IMR-90 (cell line): ENCODE measurements at regions not wholly inside any gene's neighbourhood (a gene's known extent, or its start where the extent isn't known, plus 50 kb on each side); places are given as distances from the start of the nearest gene placed in this dataset.

Experiments used
- ATAC-seq: fragments of 200-7000 bp; cut with Tn5 transposase; 2 replicates; pipeline ENCODE4 v1.9.1; 2020; ENCODE audit warnings: low read depth, mild to moderate bottlenecking, moderate library complexity
- BruUV-seq: library from RNA; stranded (reverse); fragments of 400-500 nt; replicated peaks from 2 replicates; lab custom pipeline; 2021; lab: Mats Ljungman, UMichigan
- CTCF ChIA-PET: fragments of 300-600 bp; formaldehyde crosslinking; extraction: SDS; loops from one replicate; lab custom pipeline; 2021; ENCODE audit warnings: antibody characterized with exemption; lab: Yijun Ruan, JAX
- POLR2A ChIA-PET: fragments of 300-600 bp; sonication (Branson Sonifier 250); formaldehyde crosslinking; loops from one replicate; lab custom pipeline; 2022; ENCODE audit warnings: antibody characterized with exemption; ENCODE audit not compliant: unreplicated experiment; lab: Charles Lee
- DNase-seq: peaks from one replicate; pipeline ENCODE4 v3.0.0; 2013
- H2AFZ ChIP-seq: replicated peaks from 2 replicates; pipeline ENCODE3; 2013; ENCODE audit warnings: low read length, mild to moderate bottlenecking; ENCODE audit not compliant: poor library complexity
- H2AK5ac ChIP-seq: 2 replicates; pipeline ENCODE4 v1.6.1; 2013; ENCODE audit warnings: low read depth, low read length, inconsistent platforms
- H2AK9ac ChIP-seq: replicated peaks from 2 replicates; pipeline ENCODE3; 2013; ENCODE audit warnings: mild to moderate bottlenecking, low read depth, low read length, moderate library complexity; ENCODE audit not compliant: poor library complexity
- H2BK120ac ChIP-seq: 2 replicates; pipeline ENCODE4 v1.6.1; 2013; ENCODE audit warnings: low read depth, low read length, inconsistent platforms
- H2BK15ac ChIP-seq: 3 replicates; pipeline ENCODE4 v1.6.1; 2013; ENCODE audit warnings: low read depth, low read length, inconsistent platforms
- H2BK20ac ChIP-seq: 2 replicates; pipeline ENCODE4 v1.6.1; 2013; ENCODE audit warnings: low read depth, mild to moderate bottlenecking, inconsistent platforms, low read length, moderate library complexity
- H2BK5ac ChIP-seq: 2 replicates; pipeline ENCODE4 v1.6.1; 2013; ENCODE audit warnings: mild to moderate bottlenecking, low read depth, low read length, inconsistent platforms; ENCODE audit not compliant: poor library complexity, severe bottlenecking
- H3K14ac ChIP-seq: replicated peaks from 2 replicates; pipeline ENCODE4 v1.6.1; 2013; ENCODE audit warnings: low read depth, low read length, inconsistent platforms
- H3K18ac ChIP-seq: 2 replicates; pipeline ENCODE4 v1.6.1; 2013; ENCODE audit warnings: low read depth, low read length, control low read depth
- H3K23ac ChIP-seq: 2 replicates; pipeline ENCODE4 v1.6.1; 2013; ENCODE audit warnings: low read depth, low read length, inconsistent platforms
- H3K27ac ChIP-seq: 2 replicates; pipeline ENCODE4 v1.5.1; 2013; ENCODE audit warnings: mild to moderate bottlenecking, control low read depth, low read length; ENCODE audit not compliant: insufficient read depth
- H3K27me3 ChIP-seq: 2 replicates; pipeline ENCODE4 v1.6.1; 2013; ENCODE audit warnings: low read length; ENCODE audit not compliant: control insufficient read depth, insufficient read depth
- H3K36me3 ChIP-seq: 2 replicates; pipeline ENCODE4 v1.6.1; 2013; ENCODE audit warnings: low read length, mixed read lengths; ENCODE audit not compliant: control insufficient read depth, insufficient read depth
- H3K4ac ChIP-seq: 2 replicates; pipeline ENCODE4 v1.6.1; 2013; ENCODE audit warnings: low read depth, low read length, inconsistent platforms
- H3K4me1 ChIP-seq: 2 replicates; pipeline ENCODE4 v1.6.1; 2013; ENCODE audit warnings: low read length, mixed read lengths; ENCODE audit not compliant: control insufficient read depth, insufficient read depth
- H3K4me2 ChIP-seq: 2 replicates; pipeline ENCODE4 v1.6.1; 2013; ENCODE audit warnings: low read depth, mild to moderate bottlenecking, control low read depth, low read length, moderate library complexity
- H3K4me3 ChIP-seq: 2 replicates; pipeline ENCODE4 v1.5.1; 2013; ENCODE audit warnings: low read depth, mild to moderate bottlenecking, control low read depth, low read length, moderate library complexity; ENCODE audit not compliant: insufficient read depth
- H3K56ac ChIP-seq: 2 replicates; pipeline ENCODE4 v1.6.1; 2013; ENCODE audit warnings: low read length, inconsistent platforms; ENCODE audit not compliant: insufficient read depth; ENCODE audit errors: extremely low read depth
- H3K79me1 ChIP-seq, 2 experiments: 2 replicates each; pipeline ENCODE4 v1.6.1; 2013; ENCODE audit warnings: low read length in 2 of 2, inconsistent platforms in 1 of 2, low read depth in 1 of 2
- H3K9ac ChIP-seq: 2 replicates; pipeline ENCODE4 v1.6.1; 2013; ENCODE audit warnings: low read depth, low read length, control low read depth
- H3K9me1 ChIP-seq: 2 replicates; pipeline ENCODE4 v1.6.1; 2013; ENCODE audit warnings: low read length, inconsistent platforms; ENCODE audit not compliant: insufficient read depth
- H3K9me3 ChIP-seq: 2 replicates; pipeline ENCODE4 v1.6.1; 2013; ENCODE audit warnings: low read length; ENCODE audit not compliant: control insufficient read depth, insufficient read depth
- H4K20me1 ChIP-seq: 2 replicates; pipeline ENCODE4 v1.6.1; 2013; ENCODE audit warnings: low read length, inconsistent platforms; ENCODE audit not compliant: insufficient read depth
- H4K5ac ChIP-seq: 2 replicates; pipeline ENCODE4 v1.6.1; 2013; ENCODE audit warnings: mild to moderate bottlenecking, low read depth, low read length, control low read depth
- H4K8ac ChIP-seq, 2 experiments: 2 replicates each; pipeline ENCODE4 v1.6.1; 2013; ENCODE audit warnings: low read depth in 2 of 2, low read length in 2 of 2, control low read depth in 1 of 2, inconsistent platforms in 1 of 2
- H4K91ac ChIP-seq: 2 replicates; pipeline ENCODE4 v1.6.1; 2013; ENCODE audit warnings: low read depth, low read length, inconsistent platforms; ENCODE audit not compliant: insufficient read depth
- MXI1 ChIP-seq: IDR thresholded peaks from 2 replicates; pipeline ENCODE4 v1.6.1; 2012; ENCODE audit warnings: low read depth, mild to moderate bottlenecking, low read length, moderate library complexity, borderline replicate concordance
- WGBS, 2 experiments: methylation state at CpG; one replicate each; pipeline versions ENCODE4 v1.1.5 to v1.1.7; 2013; ENCODE audit warnings: missing lambda C conversion rate in 2 of 2; ENCODE audit not compliant: insufficient read length in 1 of 2; ENCODE audit errors: extremely low coverage in 2 of 2; 5-methylcytosine and 5-hydroxymethylcytosine counted together
- dilution Hi-C: fragments of 300-500 bp; cut with HindIII; formaldehyde crosslinking; loops from one replicate; pipeline ENCODE4 v1.14.3; 2018; ENCODE audit warnings: low sequenced_read_pairs; ENCODE audit not compliant: unreplicated experiment
- in situ Hi-C: fragments of 300-500 bp; cut with MboI; formaldehyde crosslinking; loops from 3 replicates; pipeline ENCODE4 v1.14.3; 2019; ENCODE audit warnings: low sequenced_read_pairs, inconsistent platforms, mixed read lengths
- intact Hi-C: fragments of 100-400 bp; cut with micrococcal nuclease; formaldehyde crosslinking; loops from 2 replicates; pipeline ENCODE4 v1.10.0; 2022

DNA sequence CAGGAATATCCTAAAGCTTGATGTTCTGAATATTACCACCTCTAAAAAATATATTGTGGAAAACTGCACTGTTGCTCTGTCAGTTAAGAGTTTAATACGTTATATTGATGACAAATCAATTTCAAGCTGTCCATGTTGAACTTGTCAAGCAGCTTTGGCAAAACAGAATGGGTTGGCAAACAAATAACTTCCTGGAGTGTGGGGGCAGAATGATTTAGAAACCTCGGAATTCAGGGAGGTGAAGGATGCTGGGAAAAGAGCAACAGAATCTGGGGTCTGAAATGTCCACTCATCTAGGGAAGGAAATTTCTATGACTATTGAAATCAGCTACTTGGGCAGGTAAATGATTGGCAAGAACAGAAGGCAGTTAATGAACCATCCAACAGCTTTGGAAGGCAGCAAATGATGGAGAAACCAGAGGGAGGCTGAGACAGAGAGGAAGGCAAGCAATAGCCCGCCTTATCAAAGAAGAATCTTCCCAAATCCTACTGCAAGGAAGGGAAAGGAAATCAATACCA lies 95.1 kb upstream of the PALS2 start:
- H3K27ac ChIP-seq, result peak overlapping the region; percentile 42; the same call in 1 of the 2 replicates
- 0 out of 2 replicates have a peak overlapping the region, but pooled peaks have one; percentile 18 for H3K23ac ChIP-seq
- ChIA-PET POLR2A (no interaction called here), CTCF (interaction anchor here (0.5 kb wide), 1 partner anchor 21 kb away, joined by 3 read pairs; no protein-coding TSS in a partner anchor)
- H2BK15ac ChIP-seq, result peak overlapping the region; percentile 73; the same call in 1 of the 3 replicates
- no peak overlapping the region; the same call in 1 of the 2 replicates for H2AK5ac ChIP-seq
- peak overlapping the region; percentile 28; the same call in 1 of the 2 replicates for H3K4me2 ChIP-seq
- peak overlapping the region; percentile 47 for H2BK20ac ChIP-seq
- H3K4ac ChIP-seq, result peak overlapping the region; percentile 54; the same call in 1 of the 2 replicates
- H2AFZ ChIP-seq, result peak overlapping the region; percentile 70
- peak overlapping the region; percentile 93 for H4K5ac ChIP-seq
- H3K9me3 ChIP-seq, result no peaks in the 10 kb centered on the region
- H2BK5ac ChIP-seq, result peak overlapping the region; percentile 51
- no peak overlapping the region for H3K4me3 ChIP-seq
- H4K8ac ChIP-seq, result peak overlapping the region; percentile 27 to 64; a peak in 3 of 4 replicates
- no peaks in the 10 kb centered on the region for H3K79me1 ChIP-seq
- in situ Hi-C loops (no loop called here), dilution Hi-C loops (no loop called here), intact Hi-C loops (no loop called here)
- peak overlapping the region; percentile 64 for H3K14ac ChIP-seq
- no peaks in the 10 kb centered on the region for H3K9me1 ChIP-seq
- H2AK9ac ChIP-seq, result no peak overlapping the region
- H3K36me3 ChIP-seq, result no peaks in the 10 kb centered on the region
- TF ChIP-seq MXI1, result no peak
- no peak overlapping the region; the same call in 1 of the 2 replicates for H3K9ac ChIP-seq
- H3K4me1 ChIP-seq, result peaks cover 12% of the 10 kb centered on the region
- 13% methylated on average over 1 of the region's 3 CpGs; no CpG with 5 or more reads in 1 of the 2 experiments for WGBS, 2 experiments
- H2BK120ac ChIP-seq, result peak overlapping the region; percentile 26
- no peaks in the 10 kb centered on the region for H4K20me1 ChIP-seq
- peak overlapping the region; percentile 72 for H4K91ac ChIP-seq
- H3K27me3 ChIP-seq, result no peaks in the 10 kb centered on the region
- ATAC-seq (no peak), DNase-seq (no peak)
- no TSS peak for BruUV-seq
- peak overlapping the region; percentile 74 for H3K18ac ChIP-seq
- no peak overlapping the region for H3K56ac ChIP-seq
